ENCODE measurements at regions not wholly inside any gene's neighbourhood (a gene's known extent, or its start where the extent isn't known, plus 50 kb on each side); places are given as distances from the start of the nearest gene placed in this dataset.

DNA sequence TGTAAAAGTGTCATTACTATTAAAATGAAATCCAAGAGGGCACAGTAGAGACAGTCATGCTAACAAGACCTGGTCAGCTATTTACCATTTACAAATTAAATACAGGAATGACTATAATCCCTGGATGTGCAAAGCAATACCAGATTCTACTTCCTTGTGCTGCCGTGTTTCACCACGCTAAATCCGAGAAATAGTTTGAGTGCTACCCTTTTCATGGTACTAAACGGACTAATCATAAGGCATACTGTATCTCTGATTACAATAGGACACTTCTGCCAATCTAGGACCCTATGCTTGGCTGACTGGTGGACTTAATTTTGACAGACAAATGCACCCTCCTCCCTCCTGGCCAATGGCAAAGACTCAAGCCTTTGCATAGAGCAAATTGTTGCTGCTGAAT lies 63.0 kb upstream of the NR2F2 start:
- no peaks in the 10 kb centered on the region for H3K36me3 ChIP-seq (ENCODE audit: low read depth)

DNA sequence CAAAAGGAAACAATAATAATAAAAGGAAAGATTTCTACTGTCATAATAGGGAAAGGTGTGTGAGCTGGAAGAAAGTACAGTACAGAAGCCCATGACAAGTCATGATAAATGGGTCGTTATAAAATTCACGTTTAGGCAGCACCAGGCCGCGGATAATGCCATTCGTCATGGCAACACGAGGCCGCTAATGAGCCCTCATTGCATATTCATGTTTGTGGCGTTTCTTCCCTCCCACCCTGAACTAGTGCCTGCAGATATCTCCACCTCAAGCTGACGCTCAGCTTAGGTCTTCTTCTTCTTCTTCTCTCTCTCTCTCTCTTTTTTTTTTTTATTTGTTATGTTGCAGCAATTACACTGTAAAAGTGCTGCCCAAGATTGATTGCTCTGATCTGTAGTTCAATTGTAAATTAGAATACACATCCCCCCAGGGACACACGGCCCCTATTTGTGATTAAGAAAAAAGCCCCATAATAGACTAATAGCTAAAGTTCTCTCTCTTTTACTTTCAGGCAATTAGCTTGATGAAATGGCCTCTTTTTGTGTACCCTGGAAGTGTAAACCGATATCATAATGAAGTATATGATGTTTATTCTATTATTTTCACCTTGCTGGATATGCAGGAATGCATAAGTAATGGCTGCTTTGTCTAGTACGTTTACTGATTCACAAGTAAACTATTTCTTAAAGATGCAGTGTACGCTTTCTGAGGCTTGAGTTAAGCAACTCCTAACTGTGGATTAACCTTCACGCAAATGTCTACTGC lies 61.9 kb upstream of the NR2F2 start:
- peaks cover 62% of the 10 kb centered on the region for H3K4me1 ChIP-seq (ENCODE audit: insufficient read depth, poor library complexity, severe bottlenecking)
- DNase-seq (ENCODE audit: low spot score), result no peak

More for the DNA sequence above, 63.0 kb upstream of the NR2F2 start:
- H3K4me1 ChIP-seq (ENCODE audit: insufficient read depth, poor library complexity, severe bottlenecking), result peaks cover 54% of the 10 kb centered on the region
- DNase-seq (ENCODE audit: low spot score) (no peak), ATAC-seq (ENCODE audit: low read depth) (no peak)
- TF ChIP-seq, protein P1, sequence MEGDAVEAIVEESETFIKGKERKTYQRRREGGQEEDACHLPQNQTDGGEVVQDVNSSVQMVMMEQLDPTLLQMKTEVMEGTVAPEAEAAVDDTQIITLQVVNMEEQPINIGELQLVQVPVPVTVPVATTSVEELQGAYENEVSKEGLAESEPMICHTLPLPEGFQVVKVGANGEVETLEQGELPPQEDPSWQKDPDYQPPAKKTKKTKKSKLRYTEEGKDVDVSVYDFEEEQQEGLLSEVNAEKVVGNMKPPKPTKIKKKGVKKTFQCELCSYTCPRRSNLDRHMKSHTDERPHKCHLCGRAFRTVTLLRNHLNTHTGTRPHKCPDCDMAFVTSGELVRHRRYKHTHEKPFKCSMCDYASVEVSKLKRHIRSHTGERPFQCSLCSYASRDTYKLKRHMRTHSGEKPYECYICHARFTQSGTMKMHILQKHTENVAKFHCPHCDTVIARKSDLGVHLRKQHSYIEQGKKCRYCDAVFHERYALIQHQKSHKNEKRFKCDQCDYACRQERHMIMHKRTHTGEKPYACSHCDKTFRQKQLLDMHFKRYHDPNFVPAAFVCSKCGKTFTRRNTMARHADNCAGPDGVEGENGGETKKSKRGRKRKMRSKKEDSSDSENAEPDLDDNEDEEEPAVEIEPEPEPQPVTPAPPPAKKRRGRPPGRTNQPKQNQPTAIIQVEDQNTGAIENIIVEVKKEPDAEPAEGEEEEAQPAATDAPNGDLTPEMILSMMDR (IDR thresholded peaks at IDR 0.05; ENCODE audit: poor library complexity, severe bottlenecking), result no peak
- H3K27ac ChIP-seq (ENCODE audit: poor library complexity, severe bottlenecking), result no peak overlapping the region
- H3K4me3 ChIP-seq (ENCODE audit: severe bottlenecking), result no peak overlapping the region
- H3K27me3 ChIP-seq (ENCODE audit: insufficient read depth, poor library complexity, severe bottlenecking), result no peaks in the 10 kb centered on the region
- no peaks in the 10 kb centered on the region for H3K9me3 ChIP-seq (ENCODE audit: severe bottlenecking)

DNA sequence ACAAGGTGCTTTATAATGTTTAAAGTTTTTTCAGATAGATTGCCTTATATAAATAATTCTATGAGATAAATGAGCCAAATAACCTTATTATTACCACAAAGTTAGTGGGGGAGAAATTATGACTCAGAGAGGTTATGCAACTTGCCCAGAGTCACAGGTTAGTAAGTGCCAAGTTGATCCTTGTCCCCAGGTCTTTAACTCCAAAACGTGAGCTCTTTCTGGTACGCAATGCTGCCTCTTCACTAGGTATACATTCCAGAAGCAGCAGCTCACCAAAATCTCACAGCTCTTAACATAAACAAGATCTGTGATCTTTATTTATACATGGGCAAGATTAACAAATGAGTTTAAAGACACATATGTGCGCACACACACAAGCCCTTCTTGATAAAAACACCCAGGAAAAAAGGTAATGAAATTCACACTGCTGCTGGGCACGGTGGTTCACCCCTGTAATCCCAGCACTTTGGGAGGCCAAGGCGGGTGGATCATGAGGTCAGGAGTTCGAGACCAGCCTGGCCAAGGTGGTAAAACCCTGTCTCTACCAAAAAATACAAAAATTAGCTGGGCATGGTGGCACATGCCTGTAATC lies 59.8 kb upstream of the NR2F2 start:
- H3K4me1 ChIP-seq (ENCODE audit: insufficient read depth, poor library complexity, severe bottlenecking), result peaks cover 62% of the 10 kb centered on the region
- no peaks in the 10 kb centered on the region for H3K36me3 ChIP-seq (ENCODE audit: low read depth)
- TF ChIP-seq, protein P1 (IDR thresholded peaks at IDR 0.05; ENCODE audit: poor library complexity, severe bottlenecking), result no peak
- no peaks in the 10 kb centered on the region for H3K9me3 ChIP-seq (ENCODE audit: severe bottlenecking)
- ATAC-seq (ENCODE audit: low read depth), result peak; percentile 8
- no peak overlapping the region for H3K4me3 ChIP-seq (ENCODE audit: severe bottlenecking)
- H3K27me3 ChIP-seq (ENCODE audit: insufficient read depth, poor library complexity, severe bottlenecking), result no peaks in the 10 kb centered on the region
- peak overlapping the region; percentile 97 for H3K27ac ChIP-seq (ENCODE audit: poor library complexity, severe bottlenecking)
- DNase-seq (ENCODE audit: low spot score), result no peak

More for the DNA sequence above, 61.9 kb upstream of the NR2F2 start:
- no peak overlapping the region for H3K4me3 ChIP-seq (ENCODE audit: severe bottlenecking)
- no peaks in the 10 kb centered on the region for H3K27me3 ChIP-seq (ENCODE audit: insufficient read depth, poor library complexity, severe bottlenecking)
- TF ChIP-seq, protein P1 (IDR thresholded peaks at IDR 0.05; ENCODE audit: poor library complexity, severe bottlenecking), result no peak
- no peaks in the 10 kb centered on the region for H3K9me3 ChIP-seq (ENCODE audit: severe bottlenecking)
- peak overlapping the region; percentile 97 for H3K27ac ChIP-seq (ENCODE audit: poor library complexity, severe bottlenecking)
- ATAC-seq (ENCODE audit: low read depth), result peak; percentile 52
- H3K36me3 ChIP-seq (ENCODE audit: low read depth), result no peaks in the 10 kb centered on the region

DNA sequence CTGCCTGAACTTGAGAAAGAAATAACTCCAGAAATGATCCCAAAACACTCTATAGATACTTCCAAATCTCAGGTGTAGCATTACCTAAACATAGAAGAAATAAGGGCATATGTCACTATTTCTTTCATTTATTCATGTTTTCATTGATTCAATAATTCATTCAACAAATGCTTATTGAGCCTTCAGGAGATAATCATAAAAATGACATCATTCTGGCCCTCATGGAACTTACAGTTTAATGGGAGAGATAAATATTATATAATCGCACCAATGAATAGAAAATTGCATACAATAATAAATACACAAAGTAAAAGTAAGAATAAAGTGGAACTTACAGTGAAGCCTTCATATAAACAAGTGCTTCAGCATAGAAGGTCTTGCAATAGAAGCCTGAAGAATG lies 58.1 kb upstream of the NR2F2 start:
- ATAC-seq (ENCODE audit: low read depth) (no peak), DNase-seq (ENCODE audit: low spot score) (no peak)
- Histone ChIP-seq H3K4me1 (ENCODE audit: insufficient read depth, poor library complexity, severe bottlenecking) (peaks cover 71% of the 10 kb centered on the region), H3K36me3 (ENCODE audit: low read depth) (no peaks in the 10 kb centered on the region), H3K9me3 (ENCODE audit: severe bottlenecking) (no peaks in the 10 kb centered on the region), H3K27ac (ENCODE audit: poor library complexity, severe bottlenecking) (peak overlapping the region; percentile 97), H3K4me3 (ENCODE audit: severe bottlenecking) (no peak overlapping the region), H3K27me3 (ENCODE audit: insufficient read depth, poor library complexity, severe bottlenecking) (no peaks in the 10 kb centered on the region)
- TF ChIP-seq, protein P1 (IDR thresholded peaks at IDR 0.05; ENCODE audit: poor library complexity, severe bottlenecking), result no peak
